Activated CD8-positive, alpha-beta memory T cell treated with anti-CD3 and anti-CD28 coated beads for 1 hour (primary cell): ENCODE measurements at regions not wholly inside any gene's neighbourhood (a gene's known extent, or its start where the extent isn't known, plus 50 kb on each side); places are given as distances from the start of the nearest gene placed in this dataset.

ENCODE experiments used
- DNase-seq, 2 donors: peaks; one replicate each; pipeline ENCODE4 v3.0.0-alpha.2; 2020; ENCODE audit warnings: low read depth in 1 of 2; ENCODE audit errors: extremely low read depth in 1 of 2

DNA sequence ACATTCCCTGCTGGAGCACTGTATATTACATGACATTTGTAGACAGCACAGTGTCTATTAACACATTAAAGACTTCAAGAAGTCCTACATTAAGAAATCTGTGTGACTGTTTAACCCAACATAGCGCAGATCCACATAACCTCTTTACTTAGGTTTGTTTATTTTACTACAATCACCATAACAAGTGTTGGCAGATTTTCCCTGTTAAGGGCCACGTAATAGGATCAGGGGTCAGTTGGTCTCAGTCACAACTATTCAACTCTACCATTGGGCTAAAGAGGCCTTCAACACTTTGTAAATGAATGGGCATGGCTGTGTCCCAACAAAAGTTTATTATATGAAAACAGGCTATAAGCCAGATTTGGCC, 51.3 kb upstream of the ADORA2B start:
- no peak for DNase-seq

DNA sequence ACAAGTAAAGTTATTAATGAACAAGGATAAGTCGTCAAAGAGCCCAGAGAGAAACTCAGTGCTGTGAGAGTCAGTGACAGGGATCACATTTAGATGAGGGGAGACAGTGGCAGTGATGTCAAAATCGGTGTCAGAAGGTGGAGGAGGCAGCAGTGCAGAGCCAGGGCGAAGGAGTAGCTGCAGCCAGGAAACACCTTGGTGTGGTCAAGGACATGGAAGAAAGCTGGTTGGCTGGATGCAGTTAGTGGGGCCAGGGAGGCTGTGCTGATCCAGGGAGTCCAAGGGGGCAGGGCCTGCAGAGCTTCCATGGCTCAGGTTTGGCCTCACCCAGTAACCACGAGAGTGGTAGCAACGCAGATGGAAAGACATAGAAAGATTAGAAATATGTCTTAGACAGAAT, 50.7 kb upstream of the ADORA2B start:
- no peak for DNase-seq

DNA sequence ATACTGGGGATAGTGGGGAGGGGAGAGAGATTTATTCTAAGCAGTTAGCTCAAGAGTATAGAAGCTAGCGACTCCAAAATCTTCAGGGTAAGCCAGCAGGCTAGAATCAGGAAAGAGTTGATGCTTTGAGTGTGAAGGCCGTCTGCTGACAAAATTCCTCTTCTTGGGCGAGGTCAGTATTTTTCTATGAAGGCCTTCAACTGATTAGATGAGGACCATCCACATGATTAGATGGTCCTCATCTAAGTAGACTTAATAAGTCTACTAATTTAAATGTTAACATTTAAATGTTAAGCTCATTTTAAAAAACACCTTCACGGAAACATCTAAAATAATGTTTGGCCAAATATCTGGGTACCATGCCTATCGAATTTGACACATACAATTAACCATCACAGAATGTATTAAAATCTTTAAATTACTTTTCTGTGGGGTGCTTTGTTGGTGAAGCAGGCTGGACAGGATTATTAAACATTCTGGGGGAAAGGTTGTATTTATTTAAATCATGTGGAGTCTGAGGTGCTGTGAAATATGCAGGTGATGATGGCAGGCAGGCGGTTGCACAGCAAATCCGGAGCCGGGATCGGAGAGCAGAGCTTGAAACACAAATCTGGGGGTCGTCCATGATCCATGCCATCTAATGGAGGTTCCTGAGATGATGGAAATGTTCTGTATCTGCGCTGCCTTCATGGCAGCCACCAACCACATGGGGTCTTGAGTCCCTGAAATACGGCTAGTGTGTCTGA, 49.8 kb upstream of the ADORA2B start:
- no peak for DNase-seq
